ENCODE measurements at regions not wholly inside any gene's neighbourhood (a gene's known extent, or its start where the extent isn't known, plus 50 kb on each side); places are given as distances from the start of the nearest gene placed in this dataset.

- RAD21 ChIA-PET (ENCODE audit: low non-redundant PET in 1 of 2, low total read pairs in 2 of 2, uncharacterized antibody in 2 of 2, unreplicated experiment in 2 of 2): no interaction called here
- Histone ChIP-seq H2AFZ (ENCODE audit: low read depth, low read length, poor library complexity, severe bottlenecking) (no peak overlapping the region), H3K4me3 (replicated peaks in 1 of 2; ENCODE audit: low read depth in 1 of 2, low read length in 2 of 2) (no peak overlapping the region), H3K4me2 (ENCODE audit: low read length) (no peak overlapping the region), H3K9ac (ENCODE audit: low read length) (no peak overlapping the region), H3K27me3 (ENCODE audit: insufficient read depth, low read length) (no peaks in the 10 kb centered on the region), H3K79me2 (ENCODE audit: insufficient read depth, low read length) (no peaks in the 10 kb centered on the region), H3K36me3 (ENCODE audit: control insufficient read depth in 1 of 2, insufficient read depth in 2 of 2, low read length in 2 of 2) (no peaks in the 10 kb centered on the region), H3K27ac (ENCODE audit: low read depth, low read length) (no peak overlapping the region), H3K9me2 (ENCODE audit: insufficient read depth) (no peaks in the 10 kb centered on the region), H3K4me1 (ENCODE audit: control insufficient read depth in 1 of 2, insufficient read depth in 2 of 2, low read length in 2 of 2) (no peaks in the 10 kb centered on the region), H4K20me1 (ENCODE audit: insufficient read depth) (no peaks in the 10 kb centered on the region), H3K9me3 (ENCODE audit: control insufficient read depth in 1 of 2, insufficient read depth in 1 of 2, low read depth in 1 of 2, low read length in 2 of 2) (peaks cover 0 to 4% of the 10 kb centered on the region in 2 experiments; a peak in 1 of 4 replicates)
- CTCF ChIA-PET: no interaction called here
- ATAC-seq (no peak), DNase-seq (ENCODE audit: low read depth, low spot score) (no peak)
- POLR2A ChIA-PET: no interaction called here
- BruUV-seq (replicated peaks): no TSS peak
- intact Hi-C loops (cut with micrococcal nuclease): no loop called here
- no peak for TF ChIP-seq EGR1 (IDR thresholded peaks at IDR 0.05; ENCODE audit: low read depth)
- TF ChIP-seq POLR2A (IDR thresholded peaks at IDR 0.05; ENCODE audit: borderline replicate concordance, extremely low read depth, insufficient read depth, insufficient read length): no peak
- TF ChIP-seq REST (IDR thresholded peaks at IDR 0.05; ENCODE audit: low read depth): no peak
- no peak for TF ChIP-seq SIN3A (IDR thresholded peaks at IDR 0.05; ENCODE audit: low read depth)
- no peak for TF ChIP-seq SP1 (IDR thresholded peaks at IDR 0.05; ENCODE audit: low read depth)
Observed at GRCh38 chr10:128927497-128928161, 539.4 kb upstream of the MGMT start.

GRCh38 chr10:128928231-128928836, 538.7 kb upstream of the MGMT start:
- Histone ChIP-seq H3K9me2 (ENCODE audit: insufficient read depth) (no peaks in the 10 kb centered on the region), H3K4me2 (ENCODE audit: low read length) (no peak overlapping the region), H3K36me3 (ENCODE audit: control insufficient read depth in 1 of 2, insufficient read depth in 2 of 2, low read length in 2 of 2) (no peaks in the 10 kb centered on the region), H3K79me2 (ENCODE audit: insufficient read depth, low read length) (no peaks in the 10 kb centered on the region), H4K20me1 (ENCODE audit: insufficient read depth) (no peaks in the 10 kb centered on the region), H3K4me3 (replicated peaks in 1 of 2; ENCODE audit: low read depth in 1 of 2, low read length in 2 of 2) (no peak overlapping the region), H2AFZ (ENCODE audit: low read depth, low read length, poor library complexity, severe bottlenecking) (no peak overlapping the region), H3K27ac (ENCODE audit: low read depth, low read length) (no peak overlapping the region), H3K9ac (ENCODE audit: low read length) (no peak overlapping the region), H3K27me3 (ENCODE audit: insufficient read depth, low read length) (no peaks in the 10 kb centered on the region), H3K9me3 (ENCODE audit: control insufficient read depth in 1 of 2, insufficient read depth in 1 of 2, low read depth in 1 of 2, low read length in 2 of 2) (peaks cover 0 to 4% of the 10 kb centered on the region in 2 experiments; a peak in 1 of 4 replicates), H3K4me1 (ENCODE audit: control insufficient read depth in 1 of 2, insufficient read depth in 2 of 2, low read length in 2 of 2) (no peaks in the 10 kb centered on the region)
- no peak for ATAC-seq
- ChIA-PET RAD21 (ENCODE audit: low non-redundant PET in 1 of 2, low total read pairs in 2 of 2, uncharacterized antibody in 2 of 2, unreplicated experiment in 2 of 2) (no interaction called here), CTCF (no interaction called here), POLR2A (no interaction called here)
- no TSS peak for BruUV-seq (replicated peaks)
- no peak for DNase-seq (ENCODE audit: low read depth, low spot score)
- intact Hi-C loops (cut with micrococcal nuclease): no loop called here
- no peak for TF ChIP-seq ZNF274 (IDR thresholded peaks at IDR 0.05; ENCODE audit: low read depth, low read length)
- TF ChIP-seq, protein P1, sequence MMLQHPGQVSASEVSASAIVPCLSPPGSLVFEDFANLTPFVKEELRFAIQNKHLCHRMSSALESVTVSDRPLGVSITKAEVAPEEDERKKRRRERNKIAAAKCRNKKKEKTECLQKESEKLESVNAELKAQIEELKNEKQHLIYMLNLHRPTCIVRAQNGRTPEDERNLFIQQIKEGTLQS (IDR thresholded peaks at IDR 0.05): no peak
- TF ChIP-seq SIN3A (IDR thresholded peaks at IDR 0.05; ENCODE audit: low read depth): no peak
- no peak for TF ChIP-seq REST (IDR thresholded peaks at IDR 0.05; ENCODE audit: low read depth)
- no peak for TF ChIP-seq POLR2A (IDR thresholded peaks at IDR 0.05; ENCODE audit: borderline replicate concordance, extremely low read depth, insufficient read depth, insufficient read length)
- TF ChIP-seq CBX3 (IDR thresholded peaks at IDR 0.05; ENCODE audit: low read depth): no peak
- TF ChIP-seq CEBPB (IDR thresholded peaks at IDR 0.05; ENCODE audit: low read depth): no peak
- TF ChIP-seq SRF (IDR thresholded peaks at IDR 0.05; ENCODE audit: low read depth): no peak
